NB4 (cell line): ENCODE measurements at regions not wholly inside any gene's neighbourhood (a gene's known extent, or its start where the extent isn't known, plus 50 kb on each side); places are given as distances from the start of the nearest gene placed in this dataset.

Experiments
- DNase-seq: peaks from one replicate; pipeline ENCODE4 v3.0.0; 2010; ENCODE audit warnings: low read depth
- H3K4me3 ChIP-seq: one replicate; pipeline ENCODE4 v1.5.1; 2011; ENCODE audit warnings: mild to moderate bottlenecking, low read depth, low read length, moderate library complexity
- MYC ChIP-seq: IDR thresholded peaks from 2 replicates; pipeline ENCODE4 v1.6.1; 2011; ENCODE audit warnings: low read depth, low read length
- POLR2A ChIP-seq: IDR thresholded peaks from 2 replicates; pipeline ENCODE4 v1.6.1; 2011; ENCODE audit warnings: mild to moderate bottlenecking; ENCODE audit not compliant: insufficient read length; ENCODE audit errors: extremely low read depth
- TF ChIP-seq, protein P1 (sequence below): IDR thresholded peaks from 2 replicates; pipeline ENCODE4 v1.6.1; 2011; ENCODE audit warnings: low read depth, low read length
- TF ChIP-seq, protein P2 (sequence below): IDR thresholded peaks from one replicate; pipeline ENCODE4 v1.5.1; 2012; ENCODE audit warnings: low read depth, low read length

DNA sequence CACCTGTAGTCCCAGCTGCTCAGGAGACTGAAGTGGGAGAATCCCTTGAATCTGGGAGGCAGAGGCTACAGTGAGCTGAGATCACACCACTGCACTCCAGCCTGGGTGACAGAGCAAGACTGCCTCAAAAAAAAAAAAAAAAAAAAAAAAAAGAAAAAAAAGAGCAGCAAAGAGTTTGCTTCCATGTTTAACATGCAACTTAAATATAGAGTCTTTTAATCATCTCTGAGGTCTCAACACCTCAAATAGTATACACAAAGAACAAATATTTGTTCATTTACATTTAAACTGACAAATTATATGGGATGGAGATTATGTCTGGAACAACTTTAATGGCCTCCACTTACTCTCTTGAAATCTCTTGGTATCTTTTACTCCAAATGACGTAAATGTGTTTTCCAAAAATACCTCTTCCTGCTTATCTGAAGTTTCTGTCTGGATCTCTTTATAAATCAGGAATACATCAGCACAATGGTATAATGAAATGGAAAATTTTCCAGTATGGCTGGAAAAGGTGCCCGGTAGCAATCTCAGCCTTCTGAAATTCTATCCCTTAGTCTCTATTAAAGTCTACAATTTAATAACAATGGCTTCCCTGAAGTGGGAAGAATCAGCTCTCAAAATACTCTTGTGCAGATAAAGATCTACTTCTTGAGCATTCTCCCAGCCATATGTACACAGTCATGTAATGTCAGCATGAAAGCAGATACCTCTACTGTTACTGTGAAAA, 258.5 kb downstream of the OMA1 start:
- no peak for DNase-seq
- TF ChIP-seq, protein P1, sequence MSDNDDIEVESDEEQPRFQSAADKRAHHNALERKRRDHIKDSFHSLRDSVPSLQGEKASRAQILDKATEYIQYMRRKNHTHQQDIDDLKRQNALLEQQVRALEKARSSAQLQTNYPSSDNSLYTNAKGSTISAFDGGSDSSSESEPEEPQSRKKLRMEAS: no peak
- TF ChIP-seq MYC (no peak), POLR2A (no peak)
- TF ChIP-seq, protein P2, sequence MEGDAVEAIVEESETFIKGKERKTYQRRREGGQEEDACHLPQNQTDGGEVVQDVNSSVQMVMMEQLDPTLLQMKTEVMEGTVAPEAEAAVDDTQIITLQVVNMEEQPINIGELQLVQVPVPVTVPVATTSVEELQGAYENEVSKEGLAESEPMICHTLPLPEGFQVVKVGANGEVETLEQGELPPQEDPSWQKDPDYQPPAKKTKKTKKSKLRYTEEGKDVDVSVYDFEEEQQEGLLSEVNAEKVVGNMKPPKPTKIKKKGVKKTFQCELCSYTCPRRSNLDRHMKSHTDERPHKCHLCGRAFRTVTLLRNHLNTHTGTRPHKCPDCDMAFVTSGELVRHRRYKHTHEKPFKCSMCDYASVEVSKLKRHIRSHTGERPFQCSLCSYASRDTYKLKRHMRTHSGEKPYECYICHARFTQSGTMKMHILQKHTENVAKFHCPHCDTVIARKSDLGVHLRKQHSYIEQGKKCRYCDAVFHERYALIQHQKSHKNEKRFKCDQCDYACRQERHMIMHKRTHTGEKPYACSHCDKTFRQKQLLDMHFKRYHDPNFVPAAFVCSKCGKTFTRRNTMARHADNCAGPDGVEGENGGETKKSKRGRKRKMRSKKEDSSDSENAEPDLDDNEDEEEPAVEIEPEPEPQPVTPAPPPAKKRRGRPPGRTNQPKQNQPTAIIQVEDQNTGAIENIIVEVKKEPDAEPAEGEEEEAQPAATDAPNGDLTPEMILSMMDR: no peak

DNA sequence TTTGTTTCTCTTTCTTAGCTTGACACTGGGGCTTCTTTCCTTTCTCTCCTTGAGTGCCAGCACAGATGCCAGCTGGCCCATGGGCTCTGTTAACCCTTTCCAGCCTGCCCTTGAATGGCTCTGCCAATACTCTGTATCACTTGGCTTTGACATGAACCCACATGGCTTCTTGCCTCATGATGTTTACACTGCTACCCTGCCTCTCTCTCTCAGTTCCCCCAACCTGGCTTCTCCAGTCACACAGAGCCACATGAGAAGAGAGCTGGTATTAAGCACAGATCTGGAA, 262.4 kb downstream of the OMA1 start:
- H3K4me3 ChIP-seq: no peak overlapping the region
- no peak for DNase-seq
- TF ChIP-seq, protein P2: no peak
- TF ChIP-seq, protein P1: no peak
- TF ChIP-seq MYC (no peak), POLR2A (no peak)

More for the DNA sequence above, 258.5 kb downstream of the OMA1 start:
- H3K4me3 ChIP-seq: no peak overlapping the region

DNA sequence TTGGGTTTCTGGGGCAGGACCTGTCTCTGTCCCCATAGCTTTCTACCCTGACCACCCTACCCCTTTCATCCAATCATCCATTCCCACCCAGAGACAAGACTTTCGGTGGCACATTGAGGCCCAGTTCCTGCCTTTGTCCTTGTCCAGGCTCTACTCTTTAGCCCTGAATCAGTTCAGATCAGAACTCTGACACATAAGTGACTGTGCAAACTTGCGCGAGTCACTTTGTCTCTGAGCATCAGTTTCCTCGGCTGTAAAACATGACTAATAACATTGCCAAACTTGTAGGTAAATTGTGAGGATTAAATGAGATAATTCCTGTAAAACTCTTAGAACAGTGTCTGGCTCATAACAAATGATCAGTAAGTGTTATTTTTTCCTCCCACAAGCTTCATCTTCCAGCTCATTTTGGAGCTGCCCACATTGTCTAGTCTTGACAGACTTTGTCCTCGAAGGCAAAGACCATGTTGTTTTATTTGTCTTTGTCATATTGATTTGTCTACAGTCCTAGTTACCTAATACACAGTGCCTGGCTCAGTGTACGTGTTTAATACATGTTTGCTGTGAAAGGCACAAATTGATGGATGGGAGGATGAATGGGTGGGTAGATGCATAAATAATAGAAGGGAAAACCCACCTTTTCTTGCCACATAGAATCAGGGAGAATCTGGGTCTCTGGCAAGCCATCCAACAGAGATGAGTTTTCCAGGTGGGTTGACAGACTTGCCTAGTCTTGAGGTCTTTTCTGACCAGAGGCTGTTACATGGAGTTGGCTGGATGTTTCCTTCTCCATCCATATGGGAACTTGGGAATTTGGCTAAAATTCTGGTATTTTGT, 262.9 kb downstream of the OMA1 start:
- no peak for DNase-seq
- H3K4me3 ChIP-seq: no peak overlapping the region
- no peak for TF ChIP-seq MYC
- TF ChIP-seq, protein P2: no peak
- no peak for TF ChIP-seq POLR2A
- TF ChIP-seq, protein P1: no peak

DNA sequence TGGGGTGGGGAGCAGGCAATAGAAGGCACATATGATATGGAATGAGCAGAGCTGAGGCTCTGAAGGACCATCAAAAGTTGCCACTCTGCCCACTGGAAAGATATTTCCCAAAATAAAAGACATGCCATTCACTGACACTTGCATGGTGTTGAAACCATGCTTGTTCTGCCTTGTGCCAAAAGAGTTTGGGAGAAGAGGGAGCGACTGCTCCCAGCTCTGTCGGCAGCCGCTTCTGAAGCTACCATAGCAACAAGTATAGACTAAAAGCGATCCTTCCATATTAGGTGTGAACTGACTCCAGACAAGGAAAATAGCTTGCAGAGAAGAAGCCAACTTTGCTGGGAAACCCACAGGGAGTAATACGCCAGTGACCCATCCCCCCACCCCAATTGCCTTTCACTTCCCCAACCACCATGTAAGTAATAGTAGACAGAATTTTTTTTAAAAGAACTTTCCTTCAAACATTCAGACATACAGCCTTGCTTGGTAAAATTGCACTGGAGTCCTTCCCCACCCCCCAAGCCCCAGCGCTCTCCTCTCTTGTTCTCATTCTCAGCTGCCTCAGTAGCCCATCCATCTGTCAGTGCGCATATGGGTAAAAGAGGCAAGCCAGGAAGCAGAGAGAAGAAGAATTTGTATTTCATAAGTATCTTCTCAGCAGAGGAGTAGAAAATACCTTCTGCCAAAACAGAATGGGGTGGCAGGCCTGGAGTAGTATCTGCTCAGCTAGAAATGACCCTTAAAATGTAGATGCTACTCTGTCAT, 263.7 kb downstream of the OMA1 start:
- no peak overlapping the region for H3K4me3 ChIP-seq
- no peak for DNase-seq
- TF ChIP-seq POLR2A (no peak), MYC (no peak)
- TF ChIP-seq, protein P1: no peak
- TF ChIP-seq, protein P2: no peak

DNA sequence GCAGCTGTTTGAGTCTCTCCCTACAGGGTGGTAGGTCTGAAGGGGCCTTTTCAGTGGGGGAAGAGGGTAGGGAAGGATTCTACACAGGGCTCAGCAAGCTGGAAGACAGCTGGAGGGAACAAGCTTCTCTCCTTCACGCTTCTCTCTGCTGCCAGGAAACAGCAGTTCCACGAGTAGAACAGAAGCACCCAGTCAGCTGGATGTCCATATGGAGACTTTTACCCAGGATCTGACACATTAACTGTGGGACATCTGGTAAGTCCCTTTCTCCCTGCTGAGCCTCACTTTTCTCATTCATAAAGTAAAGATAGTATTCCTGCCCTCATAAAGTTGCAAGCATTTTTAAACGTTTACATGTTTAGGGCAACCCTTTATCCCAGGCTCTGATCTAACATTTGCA, 280.3 kb downstream of the OMA1 start:
- TF ChIP-seq, protein P2: no peak
- no peak for TF ChIP-seq POLR2A
- TF ChIP-seq MYC: no peak
- TF ChIP-seq, protein P1: no peak
- no peak overlapping the region for H3K4me3 ChIP-seq
- DNase-seq: no peak
